ENCODE measurements at regions not wholly inside any gene's neighbourhood (a gene's known extent, or its start where the extent isn't known, plus 50 kb on each side); places are given as distances from the start of the nearest gene placed in this dataset.
"Not testable (repeated sequence)": the region's sequence is repeated elsewhere in the genome, so short reads cannot be mapped to it uniquely, and the experiment has no call there.

DNA sequence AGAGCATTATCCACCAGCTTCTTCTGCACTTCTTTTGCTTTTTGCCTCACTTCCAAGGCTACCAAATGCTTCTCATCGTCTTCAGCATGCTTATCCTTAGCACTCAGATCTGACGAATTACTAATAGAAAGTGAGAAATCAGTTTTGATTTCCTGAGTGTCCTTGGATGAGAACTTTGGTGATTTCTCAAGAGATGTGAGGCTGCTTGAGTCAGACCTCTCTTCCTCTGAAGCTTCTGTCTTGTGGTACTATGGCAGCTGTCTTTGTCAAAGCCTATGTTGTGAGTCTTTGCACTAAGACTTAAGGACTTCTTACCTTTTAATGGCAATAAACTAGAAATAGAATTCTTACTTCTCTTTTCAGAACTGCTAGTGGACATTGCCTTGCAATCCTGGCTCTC, 169.9 kb downstream of the CPE start:
- DNase-seq, result peak; percentile 31

DNA sequence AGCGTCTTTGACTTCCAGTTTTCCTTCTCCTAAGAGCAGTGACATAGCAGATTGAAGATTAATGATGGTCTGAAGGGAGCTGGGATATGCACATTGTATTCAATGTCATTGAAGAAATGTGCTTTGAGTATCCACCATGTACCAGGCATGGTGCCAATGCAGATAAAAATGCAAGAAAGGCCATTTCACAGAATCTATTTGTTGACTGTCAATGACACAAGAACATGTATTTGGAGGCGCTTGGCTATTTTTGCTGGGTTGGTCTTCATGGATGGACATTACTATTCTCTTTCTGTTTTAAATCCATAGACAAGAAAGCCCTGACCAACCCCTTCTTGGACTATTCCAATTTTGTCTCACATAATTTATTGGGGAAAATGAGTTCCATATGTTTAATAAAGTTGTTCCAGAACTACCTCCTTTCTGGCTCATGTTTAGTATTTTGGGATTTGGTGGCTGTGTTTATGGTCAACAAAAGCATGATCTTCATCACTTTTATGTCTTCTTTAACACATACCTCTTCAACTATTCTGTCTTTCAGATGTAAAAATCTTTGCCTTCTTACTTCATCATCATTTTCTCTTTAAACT, 174.5 kb downstream of the CPE start:
- DNase-seq, result no peak

DNA sequence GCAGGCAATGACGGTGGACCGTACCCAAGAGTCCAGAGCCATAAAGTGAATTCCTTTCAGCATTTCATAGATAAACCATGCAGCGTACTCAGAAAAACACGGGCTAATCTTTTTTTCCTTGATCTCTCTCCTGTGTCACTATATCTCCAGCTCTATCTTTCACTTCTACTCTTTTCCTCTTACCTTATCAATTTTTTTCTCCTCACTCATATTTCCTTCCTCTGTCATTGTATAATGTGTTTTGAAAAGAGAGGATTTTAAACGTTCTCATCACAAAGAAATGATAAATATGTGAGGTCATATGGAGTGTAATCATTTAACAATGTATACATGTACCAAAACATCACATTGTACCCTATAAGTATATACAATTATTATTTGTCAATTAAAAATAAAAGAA, 176.5 kb downstream of the CPE start:
- DNase-seq, result no peak

DNA sequence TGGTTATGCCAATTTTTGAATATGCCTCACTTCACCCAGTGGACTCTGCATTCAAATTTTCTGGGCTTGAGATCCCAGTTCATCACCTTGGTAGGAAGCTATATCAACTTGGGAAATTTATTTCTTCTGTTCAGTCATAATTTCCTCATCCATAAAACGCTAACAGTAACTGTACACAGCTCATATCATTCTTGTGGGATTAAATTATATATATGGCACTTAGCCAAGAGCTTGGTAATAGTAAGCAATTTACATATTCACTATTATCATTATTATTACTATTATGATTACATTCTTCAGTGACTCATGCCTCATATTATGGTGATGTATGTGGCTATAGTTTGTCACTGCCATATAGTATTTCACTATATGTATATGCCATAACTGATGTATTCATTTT, 177.6 kb downstream of the CPE start:
- DNase-seq, result peak; percentile 19

DNA sequence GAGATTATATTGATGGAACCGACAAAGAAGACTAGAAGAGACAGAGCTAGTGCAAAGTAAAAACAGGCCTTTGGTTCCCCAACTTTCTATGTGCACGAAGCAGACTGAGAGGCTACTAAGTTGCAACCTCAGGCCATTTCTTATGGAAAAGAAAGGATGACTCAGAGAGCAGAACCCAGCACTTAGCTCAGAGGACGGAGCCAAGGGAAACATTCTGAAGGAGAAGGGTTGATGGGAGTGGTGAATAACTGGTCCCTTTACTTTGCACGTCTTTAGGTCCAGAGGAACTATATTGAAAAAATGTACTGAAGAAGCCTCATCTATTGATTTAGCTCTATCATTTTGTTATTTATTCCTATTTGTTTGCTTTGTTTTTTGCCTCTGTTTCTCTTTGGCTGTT, 182.1 kb downstream of the CPE start:
- DNase-seq, result no peak

DNA sequence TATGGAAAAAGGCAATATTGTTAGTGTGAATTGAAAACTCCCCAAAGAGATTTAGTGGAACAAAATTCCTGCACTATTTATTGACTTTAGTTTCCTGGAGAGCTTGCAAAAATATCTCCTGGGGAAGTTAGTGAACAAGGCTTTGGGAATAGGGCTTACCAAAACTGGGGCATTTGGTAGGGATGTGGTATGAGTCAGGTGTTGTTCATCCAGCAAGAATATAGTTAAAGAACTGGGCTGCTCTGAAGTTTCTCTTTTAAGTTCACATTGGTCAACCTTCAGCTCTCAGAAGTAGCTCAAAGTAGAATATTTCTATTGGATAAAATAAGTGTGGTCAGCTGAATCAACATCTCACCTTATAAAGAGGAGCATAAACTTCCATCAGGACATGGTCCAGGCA, 185.0 kb downstream of the CPE start:
- DNase-seq, result peak; percentile 56

DNA sequence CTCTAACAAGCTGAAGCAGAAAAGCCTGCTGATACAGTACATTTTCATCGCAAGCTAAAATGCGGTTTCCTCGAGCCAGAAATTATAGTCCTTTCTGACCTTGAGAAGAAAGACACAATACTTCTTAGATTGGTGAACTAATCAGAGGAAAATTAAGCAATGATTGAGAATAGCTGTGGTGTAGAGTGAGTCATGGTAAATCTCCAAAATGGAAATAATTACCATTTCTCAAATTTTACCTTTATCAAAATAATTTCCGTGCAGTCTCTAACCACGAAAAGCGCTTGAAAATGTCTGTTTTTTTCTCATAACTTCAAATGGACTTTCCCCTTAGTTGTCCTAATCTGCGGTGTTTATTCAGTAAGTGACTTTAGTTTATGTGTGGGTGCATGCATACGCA, 190.2 kb downstream of the CPE start:
- DNase-seq, result no peak

DNA sequence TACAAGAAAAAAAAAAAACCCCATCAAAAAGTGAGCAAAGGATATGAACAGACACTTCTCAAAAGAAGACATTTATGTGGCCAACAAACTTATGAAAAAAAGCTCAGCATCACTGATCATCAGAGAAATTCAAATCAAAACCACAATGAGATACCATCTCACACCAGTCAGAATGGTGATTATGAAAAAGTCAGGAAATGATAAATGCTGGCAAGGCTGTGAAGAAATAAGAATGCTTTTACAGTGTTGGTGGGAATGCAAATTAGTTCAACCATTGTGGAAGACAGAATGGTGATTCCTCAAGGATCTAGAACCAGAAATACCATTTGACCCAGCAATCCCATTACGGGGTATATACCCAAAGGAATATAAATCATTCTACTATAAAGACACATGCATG, 192.7 kb downstream of the CPE start:
- DNase-seq, result not testable (repeated sequence)

DNA sequence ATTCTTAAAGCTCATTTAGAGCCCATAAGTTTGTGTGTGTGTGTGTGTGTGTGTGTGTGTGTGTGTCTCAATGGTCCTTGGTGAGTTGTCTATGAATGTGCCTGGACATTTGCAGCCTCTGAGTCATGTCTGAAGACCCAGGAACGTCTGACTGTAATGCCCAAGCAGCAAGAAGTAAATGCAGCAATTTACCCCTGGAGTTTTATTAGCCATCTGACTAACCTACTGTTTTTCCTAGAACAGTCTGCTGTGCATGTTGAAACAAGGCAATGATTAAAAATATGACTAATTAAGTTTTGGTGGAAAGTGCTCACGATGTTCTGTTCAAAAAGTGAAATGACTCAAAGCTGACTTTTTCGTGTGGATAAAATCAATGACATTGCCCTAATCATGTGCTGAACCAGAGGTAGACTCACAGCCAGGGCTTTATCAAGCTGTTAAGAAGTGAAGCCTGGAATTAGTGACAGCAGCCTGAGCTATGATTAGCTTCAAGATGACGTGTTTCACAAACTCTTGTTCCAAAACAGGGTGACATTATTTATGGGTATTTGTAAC, 201.6 kb downstream of the CPE start:
- peak; percentile 89 for DNase-seq

DNA sequence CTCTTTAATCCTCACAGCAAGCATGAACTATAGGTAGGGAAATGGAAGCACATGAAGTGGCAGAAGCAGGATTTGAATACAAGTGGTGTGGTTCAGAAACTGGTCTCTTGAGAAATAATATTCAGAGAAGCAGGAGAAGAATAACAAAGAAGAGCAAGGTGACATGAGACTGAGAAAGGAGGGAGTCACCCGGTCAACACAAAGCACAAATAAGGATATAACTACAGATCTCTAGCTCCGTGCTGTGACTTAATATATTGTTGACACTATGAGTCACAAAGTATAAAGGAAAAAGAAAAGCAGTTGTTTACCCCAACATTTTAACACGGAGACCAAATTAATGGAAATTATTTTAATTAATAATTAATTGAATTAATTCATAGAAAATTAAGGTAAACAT, 204.5 kb downstream of the CPE start:
- DNase-seq, result no peak

DNA sequence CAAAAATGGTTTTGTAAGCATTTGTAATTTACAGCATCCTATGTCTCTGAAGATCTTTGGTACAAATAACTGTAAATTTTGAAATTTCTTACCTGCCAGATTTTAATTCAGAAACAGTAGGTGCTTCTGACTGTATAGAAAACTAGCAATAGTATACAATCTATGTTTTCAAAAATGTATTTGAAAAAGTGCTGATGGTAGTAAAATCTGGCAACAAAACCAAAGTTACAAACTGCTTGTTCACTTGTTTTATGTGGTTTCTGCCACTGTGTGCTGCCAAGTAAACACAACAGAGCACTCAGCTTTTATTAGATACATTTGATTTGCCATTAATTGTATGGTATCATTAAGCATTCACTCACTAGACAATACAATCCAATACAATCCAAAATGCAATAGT, 206.1 kb downstream of the CPE start:
- no peak for DNase-seq

DNA sequence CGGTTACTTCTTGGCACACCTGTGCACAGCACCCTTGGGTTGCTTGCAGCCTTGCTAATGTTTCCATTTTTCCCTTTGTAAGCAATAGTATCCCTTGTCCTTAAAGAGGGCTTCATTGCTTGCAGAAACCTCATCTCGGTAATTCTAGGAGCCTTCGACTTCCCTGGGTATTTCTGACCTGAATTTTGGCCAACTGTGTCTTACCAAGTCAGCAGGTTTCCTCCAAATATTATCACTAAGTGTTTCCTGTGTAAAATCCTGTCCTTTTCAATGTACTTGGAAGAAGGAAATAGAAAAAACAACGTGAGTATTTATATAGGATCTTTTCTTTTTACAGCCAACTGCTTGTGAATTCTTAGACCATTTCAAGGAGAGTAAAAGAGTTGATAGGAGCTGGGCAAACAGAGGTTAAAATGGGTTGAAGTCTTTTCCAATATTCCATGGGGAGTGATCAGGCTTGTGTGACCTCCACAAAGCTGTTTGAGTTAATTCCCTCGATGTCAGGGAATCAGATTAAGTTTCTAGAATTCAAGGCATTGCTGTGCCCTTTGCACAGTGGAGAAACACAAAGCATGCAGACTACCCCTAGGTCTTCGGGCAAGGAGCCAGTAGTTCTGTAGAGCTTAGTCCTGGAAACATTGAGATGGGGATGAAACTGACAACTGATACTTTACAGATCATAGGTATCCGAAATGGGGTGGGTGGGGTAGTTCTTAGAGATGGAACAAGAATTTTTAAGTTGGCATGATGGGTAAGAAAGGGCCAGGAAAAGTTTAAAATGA, 209.9 kb downstream of the CPE start:
- DNase-seq, result no peak

DNA sequence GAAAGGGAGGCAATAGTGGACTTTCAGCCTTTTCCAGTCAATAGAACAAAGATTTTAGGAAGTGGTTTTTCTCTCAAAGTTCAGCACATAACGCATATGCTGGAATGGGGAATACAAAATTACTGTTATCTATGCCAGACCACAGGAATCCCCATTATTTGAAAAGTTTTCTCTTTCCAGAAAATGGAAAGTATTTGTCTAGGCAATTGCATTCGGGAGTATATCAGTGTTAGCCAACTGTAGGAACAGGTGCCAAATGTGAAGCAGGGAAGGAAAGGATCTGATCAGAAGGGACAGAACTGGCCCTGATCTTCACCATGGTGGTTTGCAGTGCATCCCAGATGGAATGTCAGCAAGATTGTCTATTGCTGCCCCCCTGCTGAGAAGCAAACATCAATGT, 213.6 kb downstream of the CPE start:
- no peak for DNase-seq

DNA sequence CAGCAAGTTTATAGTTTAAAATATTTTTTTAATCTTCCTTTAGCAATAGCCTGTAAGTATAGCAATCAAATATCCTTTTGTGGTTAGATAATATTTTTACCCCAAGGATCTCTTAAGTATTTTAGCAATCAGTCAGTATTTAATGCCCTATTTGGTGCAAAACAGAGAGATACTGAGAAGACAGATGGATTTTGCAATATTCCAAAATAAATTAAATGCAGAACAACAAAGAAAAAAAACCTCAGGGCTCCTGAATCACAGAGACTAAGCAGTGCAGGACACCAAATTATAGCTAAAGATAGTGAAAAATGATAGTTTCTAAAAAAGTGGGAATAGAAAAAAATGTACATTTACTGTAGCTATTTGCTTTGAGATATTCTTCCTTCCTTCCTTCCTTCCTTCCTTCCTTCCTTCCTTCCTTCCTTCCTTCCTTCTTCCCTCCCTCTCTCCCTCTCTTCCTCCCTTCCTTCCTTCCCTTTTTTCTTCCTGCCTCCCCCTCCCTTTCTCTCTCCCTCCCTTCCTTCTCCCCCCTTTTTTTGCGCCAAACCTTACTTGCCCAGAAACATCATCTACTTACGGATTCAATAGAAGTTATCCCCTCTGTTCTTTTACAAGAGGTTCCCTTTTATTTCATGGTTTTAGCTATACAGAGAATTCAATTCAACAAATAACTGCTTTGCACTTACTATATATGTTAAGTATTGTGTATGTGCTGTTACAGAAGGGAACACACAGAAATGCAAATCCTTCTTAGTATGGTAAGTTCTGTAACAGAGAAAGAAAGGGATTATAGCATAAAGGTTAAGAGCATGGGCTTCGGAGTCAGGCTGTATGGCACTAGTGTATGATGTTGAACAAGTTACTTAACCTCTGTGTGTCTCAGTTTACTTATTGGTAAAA, 219.0 kb downstream of the CPE start:
- no peak for DNase-seq

DNA sequence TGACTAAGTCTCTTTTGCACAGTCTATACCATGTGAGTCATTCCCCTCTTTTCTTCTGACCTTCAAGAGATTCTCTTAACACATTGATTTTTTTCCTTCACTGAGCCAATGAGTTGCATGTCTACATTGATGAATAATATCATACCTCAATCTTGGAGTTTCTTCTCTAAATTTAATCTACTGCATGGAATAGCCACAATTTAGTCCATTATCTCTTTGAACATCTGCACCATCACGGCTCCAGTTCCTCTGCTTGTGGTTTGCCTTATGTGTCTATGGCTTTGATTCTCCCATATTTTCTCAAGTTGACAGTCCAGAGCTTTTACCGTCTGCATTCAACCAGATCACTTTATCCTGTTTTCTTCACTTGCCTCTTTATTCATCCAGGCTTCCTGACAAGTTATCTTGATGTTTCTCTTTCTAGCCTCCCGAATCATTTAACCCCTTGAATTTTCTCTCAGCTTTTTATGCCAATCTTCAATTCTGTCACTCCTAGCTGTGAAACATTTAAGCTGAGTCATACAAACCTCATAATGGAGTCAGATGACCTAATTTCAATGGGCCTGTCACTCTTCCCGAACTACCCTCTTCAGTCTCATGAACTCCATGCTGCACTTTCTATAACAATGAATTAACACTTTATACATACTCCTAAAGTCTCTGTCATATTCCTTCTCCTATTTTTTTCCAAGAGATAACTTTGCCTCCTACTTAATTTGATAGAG, 222.3 kb downstream of the CPE start:
- DNase-seq, result no peak

DNA sequence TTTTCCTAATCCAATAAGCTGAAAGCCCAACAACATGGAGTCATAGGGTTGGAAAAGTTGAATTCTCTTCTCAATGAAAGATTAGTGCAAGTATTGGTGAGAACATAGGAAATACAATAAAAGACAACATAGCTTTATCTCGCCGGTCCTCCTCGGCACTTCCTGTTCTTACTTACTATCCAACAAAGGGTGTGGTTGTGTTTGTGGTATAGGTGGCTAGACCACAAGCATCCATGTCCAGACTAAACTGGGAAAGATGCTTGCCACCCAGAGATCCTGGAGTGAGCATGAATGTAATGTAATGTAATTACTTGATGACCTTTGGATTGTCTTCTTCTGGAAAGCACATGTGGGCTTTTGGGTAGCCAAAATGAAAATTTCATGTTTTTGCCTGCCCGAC, 223.8 kb downstream of the CPE start:
- DNase-seq, result no peak

DNA sequence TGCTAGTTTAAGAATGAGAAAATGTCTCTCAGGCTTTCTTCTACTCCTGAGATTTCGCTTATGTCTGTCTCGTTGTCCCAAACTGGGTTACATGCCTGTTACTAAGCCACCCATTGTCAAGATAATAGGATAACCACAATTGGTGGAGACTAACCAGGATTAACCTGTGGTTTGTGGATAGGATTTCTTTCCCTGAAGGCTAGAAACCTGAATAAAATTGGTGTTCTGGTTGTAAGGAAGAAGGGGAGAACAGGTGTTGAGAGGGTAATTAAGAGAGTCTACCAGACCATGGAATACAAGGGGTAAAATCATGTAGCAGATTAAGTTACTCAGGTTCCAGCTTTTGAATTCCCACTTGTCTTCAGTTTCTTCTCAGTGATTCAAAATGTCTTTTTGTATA, 225.4 kb downstream of the CPE start:
- DNase-seq, result no peak

DNA sequence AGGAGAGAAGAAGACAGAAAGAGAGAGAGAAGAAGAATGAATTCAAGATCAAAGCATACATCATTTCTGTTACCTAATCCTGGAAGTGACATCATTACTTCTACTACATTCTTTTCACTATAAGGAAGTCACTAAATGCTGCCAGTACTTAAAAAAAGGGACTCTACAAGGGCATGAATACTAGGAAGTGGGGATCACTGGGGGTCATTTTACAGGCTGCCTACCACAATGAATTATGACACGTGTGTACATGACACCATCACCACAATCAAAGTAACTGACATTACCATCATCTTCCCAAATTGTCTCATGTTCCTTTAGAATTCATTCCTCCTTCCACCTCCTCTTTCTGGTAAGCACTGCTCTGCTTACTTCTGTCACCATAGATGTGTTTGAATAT, 227.0 kb downstream of the CPE start:
- DNase-seq, result no peak

DNA sequence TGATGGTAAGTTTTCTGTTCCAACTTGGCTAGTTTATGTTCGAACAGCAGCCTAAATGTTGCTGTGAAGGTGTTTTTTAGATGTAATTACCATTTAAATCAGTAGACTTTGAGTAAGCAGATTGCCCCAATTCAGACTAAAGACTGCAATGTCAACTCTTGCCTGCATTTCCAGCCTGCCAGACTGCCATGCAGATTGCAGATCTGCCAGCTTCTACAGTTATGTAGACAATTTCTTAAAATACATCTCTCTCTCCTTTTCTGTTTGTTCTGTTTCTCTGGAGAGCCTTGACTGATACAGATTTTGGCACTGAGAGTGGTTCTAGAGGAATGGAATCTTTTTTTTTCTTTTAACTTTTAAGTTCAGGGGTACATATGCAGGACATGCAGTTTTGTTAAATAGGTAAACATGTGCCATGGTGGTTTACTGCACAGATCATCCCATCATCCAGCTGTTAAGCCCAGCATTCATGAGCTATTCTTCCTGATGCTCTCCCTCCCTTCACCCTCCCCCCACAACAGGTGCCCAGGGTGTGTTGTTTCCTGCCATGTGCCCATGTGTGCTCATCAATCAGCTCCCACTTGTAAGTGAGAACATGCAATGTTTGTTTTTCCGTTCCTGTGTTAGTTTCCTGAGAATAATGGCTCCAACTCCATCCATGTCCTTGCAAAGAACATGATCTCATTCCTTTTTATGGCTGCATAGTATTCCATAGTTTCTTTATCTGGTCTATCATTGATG, 227.8 kb downstream of the CPE start:
- no peak for DNase-seq

DNA sequence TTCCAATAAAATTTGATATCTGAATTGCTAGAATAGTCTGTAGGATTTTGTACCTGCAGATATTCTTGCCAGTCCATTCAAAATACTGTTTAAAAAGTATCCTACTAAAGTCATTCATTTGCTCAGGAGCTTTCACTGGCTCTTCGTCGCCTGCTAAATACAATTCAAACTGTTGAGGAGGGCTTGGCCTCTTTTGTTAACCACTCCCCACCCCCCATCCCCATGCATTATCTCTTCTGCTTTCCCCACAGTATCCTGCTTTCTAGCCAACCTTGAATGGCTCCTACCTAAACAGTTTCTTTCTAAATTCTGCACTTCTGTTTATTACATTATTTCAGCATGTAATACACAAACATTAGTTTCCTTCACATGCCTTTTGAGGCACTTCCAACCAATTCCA, 230.8 kb downstream of the CPE start:
- DNase-seq, result no peak

DNA sequence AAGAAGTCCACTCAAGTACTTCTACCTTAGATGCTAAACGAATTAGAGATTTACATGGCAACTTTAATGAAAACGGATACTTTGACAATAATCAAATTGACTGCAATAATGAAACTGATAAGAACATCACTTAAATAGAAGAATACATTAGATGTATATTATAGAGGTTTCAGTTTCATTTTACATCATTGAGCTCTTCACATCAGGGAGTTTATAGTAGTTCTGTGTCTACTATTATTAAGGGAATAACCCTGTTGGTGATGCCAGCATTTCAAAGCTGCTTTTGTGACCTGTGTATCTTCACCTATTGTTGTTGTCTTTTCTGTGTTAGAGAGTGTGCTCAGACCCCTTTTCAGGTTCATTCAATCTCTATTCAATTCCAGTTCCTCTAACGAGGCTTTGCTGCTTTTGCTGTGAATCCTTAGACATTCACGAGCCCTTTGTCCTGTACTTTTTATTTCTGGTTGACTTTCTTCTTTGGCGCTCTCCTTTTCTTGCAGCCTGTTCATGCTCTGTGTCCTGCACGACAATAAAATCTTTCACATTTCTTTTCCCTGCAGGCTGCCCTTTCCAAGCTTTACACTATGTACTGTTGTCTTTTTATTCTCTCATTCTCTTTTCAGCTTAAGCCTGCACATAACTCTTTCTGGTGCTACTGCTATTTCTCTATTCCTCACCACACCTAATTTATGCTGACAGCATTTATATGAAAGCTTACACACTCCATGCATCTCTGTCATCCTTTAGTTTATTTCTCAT, 232.1 kb downstream of the CPE start:
- no peak for DNase-seq

All from HCEC 1CT (cell line).